BLaER1 treated with 17β-estradiol and CSF1 and Interleukin-3, amounts not matched to agents 10 nM and 100 nM (cell line): ENCODE measurements at regions not wholly inside any gene's neighbourhood (a gene's known extent, or its start where the extent isn't known, plus 50 kb on each side); places are given as distances from the start of the nearest gene placed in this dataset.

ENCODE experiments used
- H3K27ac ChIP-seq, 11 experiments: shearing (Covaris generic); formaldehyde crosslinking; 2 replicates each; pipeline ENCODE4 v1.8.1; 2022
- H3K27me3 ChIP-seq, 11 experiments: shearing (Covaris generic); formaldehyde crosslinking; 2 replicates each; pipeline ENCODE4 v1.8.1; 2022
- H3K36me3 ChIP-seq, 11 experiments: shearing (Covaris generic); formaldehyde crosslinking; 2 replicates each; pipeline ENCODE4 v1.8.1; 2022
- H3K4me1 ChIP-seq, 10 experiments: shearing (Covaris generic); formaldehyde crosslinking; 2 replicates each; pipeline ENCODE4 v1.8.1; 2022
- H3K4me2 ChIP-seq, 11 experiments: shearing (Covaris generic); formaldehyde crosslinking; 2 replicates each; pipeline ENCODE4 v1.8.1; 2022
- H3K4me3 ChIP-seq, 10 experiments: shearing (Covaris generic); formaldehyde crosslinking; 2 replicates each; pipeline ENCODE4 v1.8.1; 2022
- H3K9ac ChIP-seq, 11 experiments: shearing (Covaris generic); formaldehyde crosslinking; 2 replicates each; pipeline ENCODE4 v1.8.1; 2022
- H3K9me3 ChIP-seq, 11 experiments: shearing (Covaris generic); formaldehyde crosslinking; replicated peaks in 1 of 11; 2 replicates each; pipeline ENCODE4 v1.8.1; 2022
- H4K20me1 ChIP-seq, 11 experiments: shearing (Covaris generic); formaldehyde crosslinking; 2 replicates each; pipeline ENCODE4 v1.8.1; 2022
- Cebpa-rat ChIP-seq, 11 experiments: shearing (Covaris generic); IDR thresholded peaks; 2 replicates each; pipeline ENCODE4 v1.8.1; 2022

GRCh38 chr20:57960803-57961575 is 251.2 kb upstream of the PMEPA1 start:
- Histone ChIP-seq H3K9ac (no peak overlapping the region), H3K4me3 (no peak overlapping the region), H4K20me1 (no peaks in the 10 kb centered on the region; a peak in 1 of 22 replicates), H3K4me1 (no peaks in the 10 kb centered on the region), H3K27me3 (no peaks in the 10 kb centered on the region), H3K36me3 (no peaks in the 10 kb centered on the region), H3K9me3 (peaks cover 0 to 1% (median 0%) of the 10 kb centered on the region in 11 experiments; a peak in 1 of 22 replicates), H3K4me2 (no peak overlapping the region), H3K27ac (no peak overlapping the region)
- no peak for TF ChIP-seq Cebpa-rat (IDR thresholded peaks at IDR 0.05)

DNA sequence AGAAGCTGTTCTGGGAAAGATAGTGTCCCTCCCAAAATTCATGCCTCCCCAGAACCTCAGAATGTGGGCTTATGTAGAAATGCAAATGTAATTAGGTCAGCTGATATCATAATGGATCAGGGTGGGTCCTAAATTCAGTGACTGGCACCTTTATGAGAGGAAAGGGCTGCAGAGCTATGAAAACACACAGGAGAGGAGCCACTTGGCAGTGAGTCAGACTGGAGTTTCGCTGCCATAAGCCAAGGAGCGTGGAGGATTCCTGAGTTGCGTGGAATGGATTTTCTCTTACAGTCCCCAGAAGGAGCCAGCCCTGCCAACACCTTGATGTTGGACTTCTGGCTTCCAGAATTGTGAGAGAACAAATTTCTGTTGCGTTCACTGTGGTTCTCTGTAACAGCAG is 249.8 kb upstream of the PMEPA1 start:
- no peak overlapping the region for H3K4me3 ChIP-seq
- no peaks in the 10 kb centered on the region for H3K4me1 ChIP-seq
- no peak for TF ChIP-seq Cebpa-rat (IDR thresholded peaks at IDR 0.05)
- H3K4me2 ChIP-seq = no peak overlapping the region
- no peak overlapping the region for H3K27ac ChIP-seq
- H3K9ac ChIP-seq = no peak overlapping the region
- peaks cover 0 to 10% (median 0%) of the 10 kb centered on the region in 11 experiments; a peak in 5 of 22 replicates for H3K9me3 ChIP-seq
- H3K36me3 ChIP-seq = no peaks in the 10 kb centered on the region
- H3K27me3 ChIP-seq = no peaks in the 10 kb centered on the region
- H4K20me1 ChIP-seq = no peaks in the 10 kb centered on the region; a peak in 1 of 22 replicates

GRCh38 chr20:57959018-57959417 is 249.2 kb upstream of the PMEPA1 start:
- TF ChIP-seq Cebpa-rat (IDR thresholded peaks at IDR 0.05) = no peak
- H3K36me3 ChIP-seq = no peaks in the 10 kb centered on the region
- no peak overlapping the region for H3K4me2 ChIP-seq
- H3K27ac ChIP-seq = no peak overlapping the region
- peaks cover 0 to 15% (median 0%) of the 10 kb centered on the region in 11 experiments; a peak in 6 of 22 replicates for H3K9me3 ChIP-seq
- no peaks in the 10 kb centered on the region; a peak in 1 of 22 replicates for H4K20me1 ChIP-seq
- no peak overlapping the region for H3K9ac ChIP-seq
- no peak overlapping the region for H3K4me3 ChIP-seq
- no peaks in the 10 kb centered on the region for H3K27me3 ChIP-seq
- peaks cover 0 to 3% (median under 1%) of the 10 kb centered on the region in 10 experiments; a peak in 7 of 20 replicates for H3K4me1 ChIP-seq

DNA sequence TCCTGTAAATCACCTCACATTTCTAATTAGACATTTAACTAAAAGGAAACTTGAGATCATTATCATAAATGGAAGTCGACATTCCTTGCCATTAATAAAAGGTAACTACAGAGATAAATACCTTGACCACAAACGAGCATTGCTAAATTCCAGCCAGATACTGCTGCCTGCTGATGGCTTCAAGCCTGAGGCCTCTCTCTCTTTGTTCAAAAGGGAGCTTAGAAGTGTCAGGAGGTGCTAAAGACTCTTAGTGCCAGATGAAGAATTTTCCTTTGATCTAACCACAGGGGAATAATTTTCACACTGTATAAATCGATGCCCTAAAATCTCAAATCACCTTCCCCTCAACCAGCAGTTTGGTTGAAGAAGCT is 248.2 kb upstream of the PMEPA1 start:
- no peaks in the 10 kb centered on the region for H3K27me3 ChIP-seq
- peak in 1 of 11 experiments; percentile 2; a peak in 3 of 22 replicates for TF ChIP-seq Cebpa-rat (IDR thresholded peaks at IDR 0.05)
- H3K9ac ChIP-seq = no peak overlapping the region
- H4K20me1 ChIP-seq = no peaks in the 10 kb centered on the region; a peak in 1 of 22 replicates
- H3K36me3 ChIP-seq = no peaks in the 10 kb centered on the region
- H3K4me1 ChIP-seq = peaks cover 6 to 12% (median 9%) of the 10 kb centered on the region in 10 experiments; a peak in 17 of 20 replicates
- peaks cover 0 to 15% (median 0%) of the 10 kb centered on the region in 11 experiments; a peak in 6 of 22 replicates for H3K9me3 ChIP-seq
- no peak overlapping the region for H3K4me3 ChIP-seq
- H3K4me2 ChIP-seq = no peak overlapping the region
- H3K27ac ChIP-seq = no peak overlapping the region

GRCh38 chr20:57957411-57958049 is 247.7 kb upstream of the PMEPA1 start:
- Histone ChIP-seq H3K4me3 (no peak overlapping the region), H3K27ac (no peak overlapping the region), H3K4me1 (peaks cover 8 to 17% (median 14%) of the 10 kb centered on the region in 10 experiments; a peak in 17 of 20 replicates), H3K27me3 (no peaks in the 10 kb centered on the region), H3K9ac (no peak overlapping the region), H3K4me2 (no peak overlapping the region), H3K9me3 (peaks cover 0 to 15% (median 0%) of the 10 kb centered on the region in 11 experiments; a peak in 6 of 22 replicates), H3K36me3 (no peaks in the 10 kb centered on the region), H4K20me1 (no peaks in the 10 kb centered on the region; a peak in 1 of 22 replicates)
- TF ChIP-seq Cebpa-rat (IDR thresholded peaks at IDR 0.05) = peak; percentile 25 to 97 (median 76); a peak in 18 of 22 replicates

DNA sequence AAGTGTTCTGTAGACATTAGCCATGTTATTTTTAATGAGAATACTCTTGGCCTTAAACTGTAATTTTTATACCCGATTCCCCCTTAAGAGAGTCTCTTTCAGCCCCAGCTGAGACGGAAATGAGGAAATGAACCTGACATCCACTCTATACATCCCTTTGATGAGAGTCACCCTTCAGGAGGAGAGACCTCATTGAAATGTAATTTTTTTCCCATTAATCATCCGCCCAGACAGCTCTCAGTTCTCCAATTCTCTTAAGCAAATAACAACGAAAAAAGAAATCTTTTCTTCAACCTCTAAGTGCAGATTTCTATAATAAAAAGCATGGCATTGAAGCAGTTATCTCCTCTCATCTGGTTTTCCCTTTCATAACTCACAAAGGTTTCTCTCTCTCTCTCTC is 243.8 kb upstream of the PMEPA1 start:
- no peaks in the 10 kb centered on the region; a peak in 1 of 22 replicates for H4K20me1 ChIP-seq
- H3K36me3 ChIP-seq = no peaks in the 10 kb centered on the region
- no peak overlapping the region for H3K9ac ChIP-seq
- no peak overlapping the region for H3K27ac ChIP-seq
- peaks cover 0 to 15% (median 0%) of the 10 kb centered on the region in 11 experiments; a peak in 6 of 22 replicates for H3K9me3 ChIP-seq
- no peaks in the 10 kb centered on the region for H3K27me3 ChIP-seq
- H3K4me1 ChIP-seq = peaks cover 8 to 18% (median 14%) of the 10 kb centered on the region in 10 experiments; a peak in 17 of 20 replicates
- no peak for TF ChIP-seq Cebpa-rat (IDR thresholded peaks at IDR 0.05)
- H3K4me3 ChIP-seq = no peak overlapping the region
- H3K4me2 ChIP-seq = peak overlapping the region in 10 of 11 experiments; percentile 7 to 70 (median 48); a peak in 17 of 22 replicates

DNA sequence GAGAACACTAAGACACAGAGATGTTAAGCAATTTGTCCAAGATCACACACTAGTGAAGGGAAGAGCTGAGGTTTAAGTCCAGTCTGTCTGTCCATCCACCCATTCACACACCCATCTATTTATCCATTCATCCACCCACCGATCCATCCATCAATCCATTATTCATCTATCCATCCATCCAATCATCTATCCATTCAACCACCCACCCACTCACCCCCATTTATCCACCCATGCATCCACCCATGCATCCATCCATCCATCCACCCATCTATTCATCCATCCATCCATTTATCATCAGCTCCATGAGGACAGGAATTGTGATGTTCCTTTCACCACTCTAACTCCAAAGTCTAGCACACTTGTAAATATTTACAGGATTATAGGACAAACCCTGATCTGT is 242.3 kb upstream of the PMEPA1 start:
- Histone ChIP-seq H3K27me3 (no peaks in the 10 kb centered on the region), H3K9me3 (peaks cover 0 to 15% (median 0%) of the 10 kb centered on the region in 11 experiments; a peak in 6 of 22 replicates), H3K36me3 (no peaks in the 10 kb centered on the region), H3K4me2 (no peak overlapping the region), H3K9ac (no peak overlapping the region), H3K4me3 (no peak overlapping the region), H3K27ac (no peak overlapping the region), H4K20me1 (no peaks in the 10 kb centered on the region), H3K4me1 (peaks cover 8 to 18% (median 14%) of the 10 kb centered on the region in 10 experiments; a peak in 17 of 20 replicates)
- TF ChIP-seq Cebpa-rat (IDR thresholded peaks at IDR 0.05) = no peak

DNA sequence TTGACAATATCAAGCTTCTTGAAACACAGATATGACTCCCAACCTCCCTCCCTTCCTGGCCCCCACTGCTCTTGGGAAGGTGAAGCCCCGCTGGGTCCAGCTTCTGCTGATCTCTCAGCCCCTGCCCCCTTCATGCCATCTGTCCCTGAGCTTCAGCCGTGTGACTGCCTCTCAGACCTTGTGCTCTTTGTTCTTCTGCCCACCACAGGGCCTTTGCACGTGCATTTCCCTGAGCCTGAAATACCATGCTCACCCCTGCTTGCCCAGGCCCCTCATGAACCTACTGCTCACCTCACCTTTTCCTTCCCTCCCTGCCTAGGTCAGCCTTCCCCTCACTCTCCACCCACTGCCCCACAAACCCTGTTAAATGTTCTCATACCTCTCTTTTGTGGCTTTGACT is 241.7 kb upstream of the PMEPA1 start:
- Histone ChIP-seq H3K9ac (no peak overlapping the region), H3K4me1 (peaks cover 8 to 18% (median 14%) of the 10 kb centered on the region in 10 experiments; a peak in 17 of 20 replicates), H3K27ac (no peak overlapping the region), H3K4me3 (no peak overlapping the region), H3K27me3 (no peaks in the 10 kb centered on the region), H3K9me3 (peaks cover 0 to 15% (median 0%) of the 10 kb centered on the region in 11 experiments; a peak in 6 of 22 replicates), H4K20me1 (no peaks in the 10 kb centered on the region), H3K4me2 (no peak overlapping the region), H3K36me3 (no peaks in the 10 kb centered on the region)
- no peak for TF ChIP-seq Cebpa-rat (IDR thresholded peaks at IDR 0.05)
